ENCODE measurements at regions not wholly inside any gene's neighbourhood (a gene's known extent, or its start where the extent isn't known, plus 50 kb on each side); places are given as distances from the start of the nearest gene placed in this dataset.
"Not testable (repeated sequence)": the region's sequence is repeated elsewhere in the genome, so short reads cannot be mapped to it uniquely, and the experiment has no call there.

GRCh38 chr18:4961121-4961909 lies 235.7 kb downstream of the AKAIN1 start:
- no peaks in the 10 kb centered on the region for H3K27me3 ChIP-seq (ENCODE audit: low read depth, low read length)
- no peaks in the 10 kb centered on the region for H3K79me2 ChIP-seq (ENCODE audit: low read length)
- no peak for TF ChIP-seq CTCF (IDR thresholded peaks at IDR 0.05; ENCODE audit: low read depth, low read length)
- no peak for TF ChIP-seq EZH2phosphoT487 (IDR thresholded peaks at IDR 0.05; ENCODE audit: low read depth)
- H2AFZ ChIP-seq (ENCODE audit: low read depth, low read length) = no peak overlapping the region
- no peak overlapping the region for H3K27ac ChIP-seq (ENCODE audit: low read length)
- H3K4me1 ChIP-seq (ENCODE audit: low read length) = no peaks in the 10 kb centered on the region
- no peak overlapping the region for H3K4me3 ChIP-seq (ENCODE audit: low read length)
- H3K4me2 ChIP-seq (ENCODE audit: low read length) = no peak overlapping the region
- no peak overlapping the region for H3K9ac ChIP-seq (ENCODE audit: low read length)
- H3K9me3 ChIP-seq (ENCODE audit: insufficient read depth, low read length) = no peaks in the 10 kb centered on the region
- H3K36me3 ChIP-seq (replicated peaks; ENCODE audit: low read depth, low read length) = no peaks in the 10 kb centered on the region
- no peaks in the 10 kb centered on the region for H4K20me1 ChIP-seq (ENCODE audit: insufficient read depth, low read length)

GRCh38 chr18:4960578-4960977 lies 236.5 kb downstream of the AKAIN1 start:
- Histone ChIP-seq H2AFZ (ENCODE audit: low read depth, low read length) (no peak overlapping the region), H3K36me3 (replicated peaks; ENCODE audit: low read depth, low read length) (no peaks in the 10 kb centered on the region), H3K4me1 (ENCODE audit: low read length) (no peaks in the 10 kb centered on the region), H3K4me3 (ENCODE audit: low read length) (no peak overlapping the region), H4K20me1 (ENCODE audit: insufficient read depth, low read length) (no peaks in the 10 kb centered on the region), H3K79me2 (ENCODE audit: low read length) (no peaks in the 10 kb centered on the region), H3K9me3 (ENCODE audit: insufficient read depth, low read length) (no peaks in the 10 kb centered on the region), H3K4me2 (ENCODE audit: low read length) (no peak overlapping the region), H3K27ac (ENCODE audit: low read length) (no peak overlapping the region), H3K27me3 (ENCODE audit: low read depth, low read length) (no peaks in the 10 kb centered on the region), H3K9ac (ENCODE audit: low read length) (no peak overlapping the region)
- TF ChIP-seq CTCF (IDR thresholded peaks at IDR 0.05; ENCODE audit: low read depth, low read length) (no peak), EZH2phosphoT487 (IDR thresholded peaks at IDR 0.05; ENCODE audit: low read depth) (no peak)

GRCh38 chr18:4931209-4931608 lies 265.8 kb downstream of the AKAIN1 start:
- Histone ChIP-seq H3K4me1 (ENCODE audit: low read length) (no peaks in the 10 kb centered on the region), H3K4me2 (ENCODE audit: low read length) (no peak overlapping the region), H3K36me3 (replicated peaks; ENCODE audit: low read depth, low read length) (no peaks in the 10 kb centered on the region), H2AFZ (ENCODE audit: low read depth, low read length) (no peak overlapping the region), H3K27ac (ENCODE audit: low read length) (no peak overlapping the region), H3K9ac (ENCODE audit: low read length) (no peak overlapping the region), H4K20me1 (ENCODE audit: insufficient read depth, low read length) (no peaks in the 10 kb centered on the region), H3K4me3 (ENCODE audit: low read length) (no peak overlapping the region), H3K79me2 (ENCODE audit: low read length) (no peaks in the 10 kb centered on the region), H3K27me3 (ENCODE audit: low read depth, low read length) (no peaks in the 10 kb centered on the region), H3K9me3 (ENCODE audit: insufficient read depth, low read length) (no peaks in the 10 kb centered on the region; the same call in 1 of the 2 replicates)
- TF ChIP-seq CTCF (IDR thresholded peaks at IDR 0.05; ENCODE audit: low read depth, low read length) (no peak), EZH2phosphoT487 (IDR thresholded peaks at IDR 0.05; ENCODE audit: low read depth) (no peak)

- Histone ChIP-seq H3K27ac (ENCODE audit: low read length) (no peak overlapping the region), H3K36me3 (replicated peaks; ENCODE audit: low read depth, low read length) (no peaks in the 10 kb centered on the region), H3K9me3 (ENCODE audit: insufficient read depth, low read length) (no peaks in the 10 kb centered on the region), H3K79me2 (ENCODE audit: low read length) (no peaks in the 10 kb centered on the region), H4K20me1 (ENCODE audit: insufficient read depth, low read length) (no peaks in the 10 kb centered on the region), H3K27me3 (ENCODE audit: low read depth, low read length) (no peaks in the 10 kb centered on the region), H3K4me1 (ENCODE audit: low read length) (no peaks in the 10 kb centered on the region), H3K9ac (ENCODE audit: low read length) (no peak overlapping the region), H2AFZ (ENCODE audit: low read depth, low read length) (no peak overlapping the region), H3K4me2 (ENCODE audit: low read length) (no peak overlapping the region), H3K4me3 (ENCODE audit: low read length) (no peak overlapping the region)
- TF ChIP-seq EZH2phosphoT487 (IDR thresholded peaks at IDR 0.05; ENCODE audit: low read depth) = no peak
- no peak for TF ChIP-seq CTCF (IDR thresholded peaks at IDR 0.05; ENCODE audit: low read depth, low read length)
These were observed 275.5 kb downstream of the AKAIN1 start for GRCh38 chr18:4921548-4921947.

- not testable (repeated sequence) for H3K4me1 ChIP-seq (ENCODE audit: low read length); H3K9ac ChIP-seq (ENCODE audit: low read length); H3K27me3 ChIP-seq (ENCODE audit: low read depth, low read length); H3K27ac ChIP-seq (ENCODE audit: low read length); H3K4me2 ChIP-seq (ENCODE audit: low read length); H4K20me1 ChIP-seq (ENCODE audit: insufficient read depth, low read length); H3K36me3 ChIP-seq (replicated peaks; ENCODE audit: low read depth, low read length); H3K9me3 ChIP-seq (ENCODE audit: insufficient read depth, low read length); H3K4me3 ChIP-seq (ENCODE audit: low read length); H2AFZ ChIP-seq (ENCODE audit: low read depth, low read length); H3K79me2 ChIP-seq (ENCODE audit: low read length)
These were observed 279.5 kb downstream of the AKAIN1 start for GRCh38 chr18:4917509-4917908.
